Erythroblast (primary cell): ENCODE measurements at regions not wholly inside any gene's neighbourhood (a gene's known extent, or its start where the extent isn't known, plus 50 kb on each side); places are given as distances from the start of the nearest gene placed in this dataset.

ENCODE experiments used
- GATA1 ChIP-seq: IDR thresholded peaks from 2 replicates; pipeline ENCODE4 v1.6.1; 2011; ENCODE audit warnings: low read depth, mild to moderate bottlenecking, control low read depth, low read length, moderate library complexity
- POLR2A ChIP-seq: IDR thresholded peaks from 2 replicates; pipeline ENCODE4 v1.6.1; 2011; ENCODE audit warnings: mild to moderate bottlenecking, low read length

- TF ChIP-seq POLR2A (no peak), GATA1 (no peak)
Observed at GRCh38 chr5:30121043-30121442, 1072.4 kb upstream of the CDH6 start.
